GM18873 (cell line): ENCODE measurements at regions not wholly inside any gene's neighbourhood (a gene's known extent, or its start where the extent isn't known, plus 50 kb on each side); places are given as distances from the start of the nearest gene placed in this dataset.
"Not testable (repeated sequence)": the region's sequence is repeated elsewhere in the genome, so short reads cannot be mapped to it uniquely, and the experiment has no call there.

Experiments used
- ATAC-seq: cut with Tn5 transposase; IDR thresholded peaks from one replicate; pipeline ENCODE4 v1.9.1; 2021; ENCODE audit warnings: mild to moderate bottlenecking, moderate library complexity, moderate number of reproducible peaks; ENCODE audit not compliant: unreplicated experiment, low FRiP score

DNA sequence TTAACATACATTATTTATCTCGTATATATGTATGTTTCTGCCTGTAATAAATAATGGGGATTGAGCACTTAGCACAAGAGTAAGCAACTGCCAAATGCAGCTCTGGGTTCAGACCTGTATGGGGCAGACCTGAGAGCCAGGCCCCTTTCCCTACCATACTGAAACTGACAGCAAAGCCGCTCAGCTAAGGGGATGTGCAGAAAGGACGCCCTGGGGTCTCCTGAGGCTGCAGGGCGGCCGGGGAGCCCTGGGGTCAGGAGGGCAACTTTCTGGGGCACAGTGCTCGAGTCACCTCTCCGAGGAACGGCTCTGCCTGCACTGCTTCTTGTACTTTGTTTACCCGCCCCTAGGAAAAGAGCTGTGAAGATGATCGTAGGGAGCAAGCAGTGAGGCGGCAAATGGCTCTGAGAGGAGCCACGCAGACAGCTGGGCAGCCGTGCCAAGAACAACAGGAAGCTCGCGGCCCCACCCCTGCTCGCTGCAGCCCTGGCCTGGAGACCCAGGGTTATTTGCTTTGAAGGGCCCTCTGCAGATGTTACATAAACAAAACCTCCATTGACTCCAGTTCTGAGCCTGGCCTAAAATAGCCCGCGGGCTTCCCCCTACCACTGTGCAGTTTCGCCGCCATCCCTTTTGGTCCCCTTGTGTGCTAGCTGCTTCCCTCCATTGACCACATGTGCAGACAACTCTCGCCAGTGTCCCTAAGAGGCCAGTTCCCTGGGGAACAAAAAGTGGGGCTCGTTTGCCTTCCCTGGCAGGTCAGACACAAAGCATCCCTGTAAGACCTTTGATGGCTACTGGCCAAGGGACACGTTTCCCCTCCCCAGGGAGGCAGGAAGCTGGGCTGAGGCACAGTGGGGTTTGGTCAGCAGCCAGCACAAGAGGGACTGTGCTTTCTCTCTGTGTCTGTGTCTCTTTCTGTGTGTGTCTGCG, 111.3 kb upstream of the LNX1 start:
- peak; percentile 79 for ATAC-seq

DNA sequence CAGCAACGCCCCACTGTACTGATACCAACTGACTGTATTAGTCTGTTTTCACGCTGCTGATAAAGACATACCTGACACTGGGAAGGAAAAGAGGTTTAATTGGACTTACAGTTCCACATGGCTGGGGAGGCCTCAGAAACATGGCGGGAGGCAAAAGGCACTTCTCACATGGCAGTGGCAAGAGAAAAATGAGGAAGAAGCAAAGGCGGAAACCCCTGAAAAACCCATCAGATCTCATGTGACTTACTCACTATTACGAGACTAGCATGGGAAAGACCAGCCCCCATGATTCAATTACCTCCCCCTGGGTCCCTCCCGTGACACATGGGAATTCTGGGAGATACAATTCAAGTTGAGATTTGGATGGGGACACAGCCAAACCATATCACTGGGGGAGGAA, 110.0 kb upstream of the LNX1 start:
- not testable (repeated sequence) for ATAC-seq

DNA sequence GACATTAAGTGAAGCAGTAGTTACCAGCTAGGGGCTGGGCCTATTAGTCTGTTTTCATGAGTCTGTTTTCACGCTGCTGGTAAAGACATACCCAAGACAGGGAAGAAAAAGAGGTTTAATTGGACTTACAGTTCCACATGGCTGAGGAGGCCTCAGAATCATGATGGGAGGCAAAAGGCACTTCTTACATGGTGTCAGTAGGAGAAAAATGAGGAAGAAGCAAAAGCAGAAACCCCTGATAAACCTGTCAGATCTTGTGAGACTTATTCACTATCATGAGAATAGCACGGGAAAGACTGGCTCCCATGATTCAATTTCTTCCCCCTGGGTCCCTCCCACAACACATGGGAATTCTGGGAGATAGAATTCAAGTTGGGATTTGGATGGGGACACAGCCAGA, 108.0 kb upstream of the LNX1 start:
- ATAC-seq, result not testable (repeated sequence)

DNA sequence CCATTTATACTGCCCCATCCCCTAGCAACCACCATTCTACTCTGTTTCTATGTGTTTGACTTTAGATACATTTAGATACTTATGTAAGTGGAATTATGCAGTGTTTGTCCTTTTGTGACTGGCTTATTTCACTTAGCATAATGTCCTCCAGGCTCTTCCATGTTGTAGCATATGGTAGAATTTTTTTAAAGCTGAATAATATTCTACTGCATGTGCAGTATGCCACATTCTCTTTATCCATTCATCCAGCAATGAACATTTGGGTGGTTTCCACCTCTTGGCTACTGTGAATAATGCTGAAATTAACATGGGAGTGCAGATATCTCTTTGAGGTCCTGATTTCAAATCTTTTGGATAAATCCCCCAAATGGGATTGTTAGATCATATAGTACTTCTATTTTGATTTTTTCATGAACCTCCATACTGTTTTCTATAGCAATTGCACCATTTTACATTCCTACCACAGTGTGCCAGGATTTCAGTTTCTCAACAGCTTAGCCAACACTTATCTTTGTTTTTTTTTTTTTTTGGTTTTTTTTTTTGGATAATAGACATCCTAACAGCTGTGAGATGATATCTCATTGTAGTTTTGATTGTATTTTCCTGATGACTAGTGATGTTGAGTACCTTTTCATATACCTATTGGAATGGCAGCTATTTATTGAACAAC, 105.9 kb upstream of the LNX1 start:
- no peak for ATAC-seq

DNA sequence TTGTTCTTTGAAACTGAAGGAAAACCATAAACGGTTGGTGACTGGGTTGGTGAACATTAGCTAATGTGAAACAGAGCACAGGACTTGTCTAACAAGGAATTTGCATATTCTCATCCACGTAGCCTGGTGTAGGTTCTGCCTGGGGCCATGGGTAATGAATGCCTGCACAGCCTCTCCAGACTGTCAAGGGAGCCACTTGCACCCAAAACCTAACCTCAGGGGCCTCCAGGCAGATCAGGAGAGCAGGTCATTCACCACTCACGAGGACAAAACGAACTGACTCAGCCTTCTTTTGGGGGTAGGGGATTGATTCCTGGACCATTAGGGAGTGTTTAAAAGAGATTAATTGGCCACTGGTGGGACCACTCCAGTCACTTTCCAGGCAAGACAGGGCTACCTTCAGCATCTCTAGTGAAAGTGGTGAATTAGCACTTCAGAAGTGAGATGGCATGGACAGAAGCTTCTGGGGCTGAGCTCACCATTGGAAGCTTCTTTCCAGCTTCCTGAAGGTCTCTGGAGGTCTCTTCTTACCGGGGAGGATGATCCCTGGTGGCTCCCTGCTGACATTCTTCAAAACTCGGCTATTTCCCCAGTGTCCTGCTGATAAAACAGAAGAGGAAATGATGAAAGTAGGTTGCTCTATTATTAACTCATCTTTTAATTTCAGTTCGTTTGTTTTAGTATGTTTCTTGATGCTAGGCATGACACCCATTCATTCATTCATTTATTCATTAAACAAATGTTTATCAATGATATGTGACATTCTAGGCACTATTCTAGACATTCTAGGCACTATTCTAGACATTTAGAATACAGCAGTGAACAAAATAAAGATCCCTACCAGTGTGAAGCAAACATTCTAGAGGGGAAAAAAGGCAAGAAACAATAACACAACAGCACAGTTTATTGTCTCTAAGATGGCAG, 104.5 kb upstream of the LNX1 start:
- ATAC-seq, result peak; percentile 87

DNA sequence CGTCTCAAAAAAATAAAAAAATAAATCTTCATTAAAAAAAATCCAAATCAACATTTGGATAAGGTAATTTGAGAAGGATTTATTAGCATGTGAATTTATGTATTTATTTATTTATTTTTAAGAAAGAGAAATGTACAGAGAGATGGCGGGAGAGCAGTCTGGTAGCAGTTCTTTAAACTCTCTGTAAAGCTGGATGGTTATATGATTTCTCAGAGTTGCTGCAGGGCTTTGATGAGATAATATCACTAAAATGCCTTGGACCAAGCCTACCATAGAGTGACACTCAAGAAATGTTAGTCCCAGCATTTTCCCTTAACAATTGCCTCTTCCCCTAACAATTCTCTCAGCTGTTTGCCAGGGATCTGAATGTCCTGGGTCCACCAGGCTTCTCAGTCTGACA, 103.4 kb upstream of the LNX1 start:
- no peak for ATAC-seq

DNA sequence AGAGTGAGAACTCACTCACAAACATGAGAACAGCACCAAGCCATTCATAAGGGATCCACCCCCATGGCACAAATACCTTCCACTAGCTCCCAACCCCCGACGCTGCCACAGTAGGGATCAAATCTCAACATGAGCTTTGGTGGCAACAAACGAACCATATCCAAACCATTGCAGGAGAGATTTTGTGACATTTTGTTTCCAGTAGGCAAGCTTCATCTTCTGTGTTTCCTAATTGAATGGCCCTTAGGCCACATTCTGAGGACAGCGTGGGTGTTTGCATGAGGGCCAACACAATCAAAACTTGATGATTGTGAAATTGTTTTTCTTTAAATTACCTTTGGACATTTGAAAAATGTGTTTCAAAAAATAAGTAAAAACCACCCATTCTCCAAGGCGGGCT, 102.6 kb upstream of the LNX1 start:
- ATAC-seq, result no peak

DNA sequence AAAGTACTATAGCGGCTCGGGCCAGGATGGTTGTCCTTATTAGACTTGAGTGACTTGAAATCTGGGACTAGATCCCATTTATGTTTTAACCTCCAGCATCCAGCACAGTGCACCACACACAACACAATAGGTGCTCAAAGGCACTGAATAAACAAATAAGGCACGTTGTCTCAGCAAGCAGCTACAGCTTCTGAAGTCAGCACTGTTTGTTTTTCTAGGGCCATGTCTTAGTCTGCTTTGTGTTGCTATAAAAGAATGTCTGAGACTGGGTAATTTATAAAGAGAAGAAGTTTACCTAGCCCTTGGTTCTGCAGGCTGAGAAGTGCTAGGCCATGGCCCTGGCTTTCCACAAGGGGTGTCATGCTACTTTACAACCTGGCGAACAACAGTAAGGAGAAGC, 102.1 kb upstream of the LNX1 start:
- no peak for ATAC-seq

DNA sequence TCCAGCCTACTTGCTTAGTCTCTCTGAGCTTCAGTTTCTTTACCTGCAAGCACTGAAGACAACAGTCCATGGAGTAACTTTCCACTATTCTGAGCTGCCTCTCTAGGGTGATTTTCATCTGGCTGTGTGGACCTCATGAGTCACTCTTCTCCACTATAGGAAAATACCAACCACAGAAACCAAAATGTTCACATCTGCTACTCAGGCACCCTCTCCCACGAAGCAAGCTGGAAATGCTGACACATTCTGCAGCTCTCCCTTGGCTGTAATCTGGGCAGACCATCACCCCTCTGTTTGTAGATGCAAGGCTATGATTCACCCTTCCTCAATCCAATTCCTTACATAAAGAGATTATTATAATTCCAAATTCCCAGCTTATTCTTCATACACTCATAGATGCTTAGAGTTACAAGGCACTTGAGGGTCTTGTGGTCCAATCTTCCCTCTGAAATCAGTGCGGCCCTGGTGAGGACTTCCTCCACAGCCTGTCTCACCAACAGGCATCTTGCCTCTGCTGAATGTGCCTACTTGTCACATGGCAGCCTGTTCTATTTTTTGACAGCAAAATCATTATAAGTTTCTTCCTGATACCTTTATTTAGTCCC, 97.0 kb upstream of the LNX1 start:
- peak; percentile 80 for ATAC-seq

DNA sequence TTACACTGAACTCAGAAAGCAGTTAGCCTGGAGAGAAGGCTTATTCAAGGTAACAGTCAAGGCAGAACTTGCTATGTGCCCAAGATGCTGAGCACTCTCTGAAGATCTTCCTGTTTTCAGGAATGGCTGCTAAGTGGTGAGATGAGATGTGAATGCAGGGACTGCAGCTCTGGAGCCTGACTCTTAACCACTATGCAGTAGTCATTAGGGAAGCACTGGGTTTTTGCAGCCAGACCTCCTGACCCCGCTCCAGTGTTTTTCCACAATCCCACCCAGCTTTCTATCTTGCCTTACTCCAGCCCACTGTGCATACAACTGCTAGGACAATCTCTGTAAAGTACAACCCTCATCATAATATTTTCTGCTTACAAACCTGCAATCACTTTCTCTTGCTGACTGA, 95.2 kb upstream of the LNX1 start:
- no peak for ATAC-seq

DNA sequence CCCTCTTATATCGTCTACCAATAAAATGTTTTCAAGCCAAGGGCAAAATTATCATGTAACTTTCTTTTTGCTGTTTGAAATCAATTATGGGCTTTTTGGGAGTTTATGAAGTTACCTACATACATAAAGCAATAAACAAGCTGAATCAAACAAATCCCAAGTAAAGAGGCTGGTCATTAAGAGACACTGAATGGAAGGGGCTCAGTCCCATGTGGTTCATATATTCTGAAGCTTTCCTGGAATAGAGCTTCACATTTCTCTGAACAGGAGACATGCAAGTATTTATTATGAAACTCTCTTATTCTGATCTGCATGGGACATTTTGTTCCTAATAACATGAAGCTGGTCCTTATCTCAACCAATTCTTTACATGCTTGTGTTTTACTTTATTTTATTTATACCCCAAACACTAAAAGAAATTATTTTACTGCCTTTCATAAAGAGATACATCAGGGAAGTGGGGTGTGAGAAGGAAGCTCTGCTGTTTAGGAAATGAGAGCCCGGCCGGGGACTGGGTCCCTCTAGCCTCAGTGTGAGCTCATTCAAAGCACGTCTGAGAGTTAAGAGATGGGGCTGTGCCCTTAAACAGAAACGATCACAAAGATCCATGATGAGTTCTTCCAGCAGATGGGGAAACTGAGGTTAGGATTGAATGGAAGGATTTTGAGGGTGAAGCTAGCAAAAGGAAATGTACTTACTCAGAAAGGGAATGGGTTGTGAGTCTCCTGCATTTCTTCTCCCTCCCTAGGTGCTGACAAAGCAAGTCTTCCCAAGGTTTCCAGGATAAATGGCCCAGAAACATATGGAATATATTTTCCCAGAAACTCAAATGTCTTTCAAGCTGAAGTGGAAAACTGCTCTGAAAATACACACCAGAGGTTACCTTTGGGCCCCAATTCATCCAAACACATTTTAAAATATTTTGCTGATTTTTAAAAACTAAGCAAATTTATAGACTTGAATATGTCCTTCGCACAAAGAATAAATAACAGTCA, 93.1 kb upstream of the LNX1 start:
- no peak for ATAC-seq

DNA sequence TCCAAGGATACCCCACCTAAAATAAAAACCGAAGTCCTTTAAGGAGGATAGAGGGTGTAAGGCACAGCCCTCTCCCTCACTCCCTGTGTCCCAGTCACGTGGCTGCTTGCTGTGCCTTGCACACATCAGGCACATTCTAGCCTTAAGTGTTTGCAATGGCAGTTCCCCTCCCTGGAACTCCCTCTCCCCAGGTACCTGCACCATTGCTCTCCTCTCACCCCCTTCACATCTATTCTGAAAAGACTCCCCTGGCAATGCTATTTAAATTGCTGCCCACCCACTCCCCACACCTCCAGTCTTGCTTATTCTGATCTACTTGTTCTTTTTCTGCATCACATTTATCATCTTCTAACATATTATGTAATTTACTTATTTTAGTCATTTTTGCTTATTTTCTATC, 91.6 kb upstream of the LNX1 start:
- ATAC-seq, result no peak

DNA sequence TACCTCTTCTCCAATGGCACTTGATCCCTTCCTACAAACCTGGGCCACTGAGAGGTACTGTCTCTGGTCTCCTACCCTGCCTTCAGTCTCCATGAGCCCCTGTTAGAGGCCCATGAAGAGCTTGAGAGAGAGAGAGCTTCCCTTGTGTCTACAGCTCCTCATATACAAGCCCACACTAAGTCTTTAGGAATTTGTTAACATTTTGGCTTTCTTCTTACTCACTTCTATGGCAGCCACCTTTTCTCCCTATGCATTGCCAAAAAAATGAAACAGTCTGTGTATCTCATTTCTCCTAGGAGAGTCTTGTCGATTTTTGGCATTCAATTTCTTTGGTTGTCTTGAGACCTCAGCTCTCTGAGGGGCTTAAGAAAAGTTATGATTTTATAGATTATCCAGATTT, 90.9 kb upstream of the LNX1 start:
- ATAC-seq, result no peak

DNA sequence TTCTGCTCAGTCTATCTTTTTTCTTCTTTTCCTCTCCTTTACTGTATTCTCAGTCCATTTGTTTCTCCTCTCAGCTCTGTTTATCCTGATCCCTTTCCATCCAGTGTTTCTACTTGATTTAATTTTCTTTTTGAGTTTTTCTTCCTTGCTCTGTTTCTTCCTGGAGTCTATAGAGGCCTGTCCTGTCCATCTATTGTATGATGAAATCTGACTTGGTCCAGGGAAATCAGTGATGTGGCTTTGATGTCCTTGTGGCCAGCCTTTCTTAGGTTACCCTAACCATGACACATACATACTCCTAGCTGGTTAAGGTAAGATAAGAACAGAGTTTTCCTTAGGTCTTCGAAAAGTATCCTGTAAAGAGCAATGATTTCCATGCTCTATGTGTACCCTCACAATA, 89.3 kb upstream of the LNX1 start:
- ATAC-seq, result no peak

DNA sequence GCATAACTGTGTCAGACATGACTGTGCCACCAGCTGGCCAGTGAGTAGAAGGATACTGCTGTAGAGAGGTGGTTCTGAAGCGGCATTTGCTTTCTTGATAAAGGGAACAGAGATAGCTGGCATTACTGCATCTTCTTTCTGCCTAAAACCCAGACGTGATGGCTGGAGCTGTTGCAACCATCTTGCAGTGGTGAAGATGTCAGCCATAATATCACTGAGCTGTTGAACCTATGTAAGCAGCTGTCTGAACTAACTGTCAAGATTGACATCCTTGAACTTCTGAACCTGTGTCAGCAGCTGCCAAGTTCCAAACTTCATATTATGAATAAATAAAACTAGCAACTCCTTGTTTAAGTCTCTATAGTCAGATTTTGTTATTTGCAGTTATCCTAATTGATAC, 88.9 kb upstream of the LNX1 start:
- ATAC-seq, result no peak

DNA sequence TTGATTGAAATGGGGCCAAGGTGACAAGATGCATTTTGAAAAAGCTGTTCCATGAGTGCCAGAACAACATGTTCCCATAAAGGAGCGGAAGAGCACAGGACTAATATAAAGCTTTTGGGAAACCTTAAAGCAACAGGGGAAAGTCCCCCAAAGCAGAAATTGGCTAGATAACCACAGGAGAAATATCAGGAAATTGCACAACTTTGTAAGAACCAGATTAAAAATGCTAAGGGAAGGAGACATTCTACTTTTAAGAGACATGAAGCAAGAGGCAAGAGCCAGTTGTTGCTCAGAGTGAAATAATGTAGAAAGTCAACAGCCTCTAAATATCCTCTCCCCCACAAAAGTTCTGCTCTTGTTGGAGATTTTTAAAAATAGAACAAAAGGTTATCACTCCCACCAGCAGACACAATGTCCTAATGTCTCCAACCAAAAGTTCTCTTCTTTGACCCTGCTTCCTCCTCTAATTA, 85.2 kb upstream of the LNX1 start:
- ATAC-seq, result no peak

DNA sequence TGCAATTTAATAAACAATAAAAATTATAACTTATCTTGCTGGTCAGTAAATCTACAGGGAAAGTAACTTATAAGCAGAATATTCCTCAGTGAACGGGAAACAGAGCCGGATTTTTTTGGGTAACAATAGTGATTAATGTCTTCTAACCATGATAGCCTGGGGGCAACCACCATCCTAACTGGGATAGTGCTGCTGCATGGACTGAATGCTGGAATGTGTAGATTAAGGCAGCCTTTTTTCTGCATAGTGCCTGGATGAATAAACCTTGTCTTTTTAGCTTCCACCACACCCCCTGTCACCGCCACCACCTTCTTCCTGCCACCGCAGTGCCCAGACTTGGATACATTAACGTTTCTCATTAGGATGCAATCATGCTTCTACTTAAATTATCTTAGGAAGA, 83.6 kb upstream of the LNX1 start:
- ATAC-seq, result no peak

DNA sequence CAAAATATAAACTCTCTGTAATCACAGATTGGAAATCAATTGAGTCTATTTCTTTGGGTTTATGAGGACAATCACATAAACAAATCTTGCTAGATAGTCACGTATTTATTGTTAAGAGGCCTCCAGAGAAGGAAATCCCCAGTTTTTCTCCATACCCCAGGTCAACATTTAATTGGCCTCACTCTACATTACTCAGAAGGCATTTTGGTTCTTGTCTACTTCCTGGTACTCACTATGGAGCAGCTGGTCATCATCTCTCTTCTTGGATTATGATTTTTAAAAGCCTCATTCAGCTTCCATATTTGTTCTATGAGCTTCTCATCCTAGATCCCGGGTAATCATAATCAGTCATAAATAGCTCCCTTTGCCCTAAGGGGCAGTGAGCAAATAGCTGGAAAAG, 81.6 kb upstream of the LNX1 start:
- no peak for ATAC-seq

DNA sequence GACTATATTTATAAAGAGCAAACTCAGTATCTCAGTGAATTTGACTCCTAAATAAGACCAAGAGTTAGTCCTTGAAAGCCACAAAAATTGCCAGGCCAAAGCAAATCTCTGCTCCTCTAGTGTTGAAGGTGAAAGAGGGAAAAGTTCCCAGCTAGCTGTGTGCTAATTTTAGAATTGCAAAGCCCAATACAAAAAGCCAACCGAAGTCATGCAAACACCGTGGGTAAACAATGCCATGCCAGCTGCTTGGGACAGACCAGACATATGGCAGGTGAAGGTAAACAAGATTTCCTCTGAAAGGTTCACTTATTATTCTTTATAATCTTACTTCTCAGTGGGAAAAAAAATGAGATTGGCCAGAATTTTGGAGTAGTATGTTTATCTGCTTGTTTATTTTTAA, 80.5 kb upstream of the LNX1 start:
- no peak for ATAC-seq
